ENCODE measurements at regions not wholly inside any gene's neighbourhood (a gene's known extent, or its start where the extent isn't known, plus 50 kb on each side); places are given as distances from the start of the nearest gene placed in this dataset.

GRCh38 chr1:8144323-8144722 lies 118.2 kb upstream of the ERRFI1 start:
- Histone ChIP-seq H3K9me3 (ENCODE audit: low read length) (no peaks in the 10 kb centered on the region), H3K79me2 (ENCODE audit: insufficient read depth, low read length) (no peaks in the 10 kb centered on the region), H3K27me3 (ENCODE audit: insufficient read depth, low read length) (no peaks in the 10 kb centered on the region), H3K36me3 (ENCODE audit: insufficient read depth, low read length) (no peaks in the 10 kb centered on the region), H3K4me2 (ENCODE audit: low read length) (no peak overlapping the region), H3K9me2 (ENCODE audit: low read depth, low read length) (no peaks in the 10 kb centered on the region), H4K20me1 (ENCODE audit: insufficient read depth, low read length) (no peaks in the 10 kb centered on the region), H3K9ac (ENCODE audit: low read length) (no peak overlapping the region), H3K27ac (ENCODE audit: low read depth, low read length, poor library complexity, severe bottlenecking) (no peak overlapping the region), H3K4me3 (ENCODE audit: low read depth, low read length, poor library complexity, severe bottlenecking) (no peak overlapping the region), H2AFZ (ENCODE audit: low read length) (no peak overlapping the region), H3K4me1 (ENCODE audit: insufficient read depth, low read length, severe bottlenecking) (no peaks in the 10 kb centered on the region), H3F3A (ENCODE audit: insufficient read depth, low read length) (no peaks in the 10 kb centered on the region)
- TF ChIP-seq, protein P1, sequence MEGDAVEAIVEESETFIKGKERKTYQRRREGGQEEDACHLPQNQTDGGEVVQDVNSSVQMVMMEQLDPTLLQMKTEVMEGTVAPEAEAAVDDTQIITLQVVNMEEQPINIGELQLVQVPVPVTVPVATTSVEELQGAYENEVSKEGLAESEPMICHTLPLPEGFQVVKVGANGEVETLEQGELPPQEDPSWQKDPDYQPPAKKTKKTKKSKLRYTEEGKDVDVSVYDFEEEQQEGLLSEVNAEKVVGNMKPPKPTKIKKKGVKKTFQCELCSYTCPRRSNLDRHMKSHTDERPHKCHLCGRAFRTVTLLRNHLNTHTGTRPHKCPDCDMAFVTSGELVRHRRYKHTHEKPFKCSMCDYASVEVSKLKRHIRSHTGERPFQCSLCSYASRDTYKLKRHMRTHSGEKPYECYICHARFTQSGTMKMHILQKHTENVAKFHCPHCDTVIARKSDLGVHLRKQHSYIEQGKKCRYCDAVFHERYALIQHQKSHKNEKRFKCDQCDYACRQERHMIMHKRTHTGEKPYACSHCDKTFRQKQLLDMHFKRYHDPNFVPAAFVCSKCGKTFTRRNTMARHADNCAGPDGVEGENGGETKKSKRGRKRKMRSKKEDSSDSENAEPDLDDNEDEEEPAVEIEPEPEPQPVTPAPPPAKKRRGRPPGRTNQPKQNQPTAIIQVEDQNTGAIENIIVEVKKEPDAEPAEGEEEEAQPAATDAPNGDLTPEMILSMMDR (IDR thresholded peaks at IDR 0.05; ENCODE audit: low read length) = no peak
- TF ChIP-seq EZH2 (IDR thresholded peaks at IDR 0.05; ENCODE audit: borderline replicate concordance, low read length) = no peak

GRCh38 chr1:8142955-8143629 lies 117.0 kb upstream of the ERRFI1 start:
- Histone ChIP-seq H3K79me2 (ENCODE audit: insufficient read depth, low read length) (no peaks in the 10 kb centered on the region), H2AFZ (ENCODE audit: low read length) (no peak overlapping the region), H3K27ac (ENCODE audit: low read depth, low read length, poor library complexity, severe bottlenecking) (no peak overlapping the region)

GRCh38 chr1:8139941-8140340 lies 113.8 kb upstream of the ERRFI1 start:
- Histone ChIP-seq H3K79me2 (ENCODE audit: insufficient read depth, low read length) (no peaks in the 10 kb centered on the region), H3K4me3 (ENCODE audit: low read depth, low read length, poor library complexity, severe bottlenecking) (no peak overlapping the region), H2AFZ (ENCODE audit: low read length) (no peak overlapping the region), H3K27me3 (ENCODE audit: insufficient read depth, low read length) (no peaks in the 10 kb centered on the region), H3K9me3 (ENCODE audit: low read length) (no peaks in the 10 kb centered on the region), H3K9me2 (ENCODE audit: low read depth, low read length) (no peaks in the 10 kb centered on the region), H3K27ac (ENCODE audit: low read depth, low read length, poor library complexity, severe bottlenecking) (no peak overlapping the region), H3K4me1 (ENCODE audit: insufficient read depth, low read length, severe bottlenecking) (no peaks in the 10 kb centered on the region), H3F3A (ENCODE audit: insufficient read depth, low read length) (no peaks in the 10 kb centered on the region), H4K20me1 (ENCODE audit: insufficient read depth, low read length) (no peaks in the 10 kb centered on the region), H3K9ac (ENCODE audit: low read length) (no peak overlapping the region), H3K4me2 (ENCODE audit: low read length) (no peak overlapping the region), H3K36me3 (ENCODE audit: insufficient read depth, low read length) (no peaks in the 10 kb centered on the region)
- TF ChIP-seq, protein P1 (IDR thresholded peaks at IDR 0.05; ENCODE audit: low read length) = no peak
- TF ChIP-seq EZH2 (IDR thresholded peaks at IDR 0.05; ENCODE audit: borderline replicate concordance, low read length) = no peak

More at GRCh38 chr1:8142955-8143629, 117.0 kb upstream of the ERRFI1 start:
- Histone ChIP-seq H3K4me1 (ENCODE audit: insufficient read depth, low read length, severe bottlenecking) (no peaks in the 10 kb centered on the region), H3K4me3 (ENCODE audit: low read depth, low read length, poor library complexity, severe bottlenecking) (no peak overlapping the region), H3F3A (ENCODE audit: insufficient read depth, low read length) (no peaks in the 10 kb centered on the region), H3K9me3 (ENCODE audit: low read length) (no peaks in the 10 kb centered on the region), H3K36me3 (ENCODE audit: insufficient read depth, low read length) (no peaks in the 10 kb centered on the region), H3K9ac (ENCODE audit: low read length) (no peak overlapping the region), H3K9me2 (ENCODE audit: low read depth, low read length) (no peaks in the 10 kb centered on the region), H3K27me3 (ENCODE audit: insufficient read depth, low read length) (no peaks in the 10 kb centered on the region), H3K4me2 (ENCODE audit: low read length) (no peak overlapping the region), H4K20me1 (ENCODE audit: insufficient read depth, low read length) (no peaks in the 10 kb centered on the region)
- TF ChIP-seq EZH2 (IDR thresholded peaks at IDR 0.05; ENCODE audit: borderline replicate concordance, low read length) = no peak
- TF ChIP-seq, protein P1 (IDR thresholded peaks at IDR 0.05; ENCODE audit: low read length) = no peak
